Liver (tissue), 8 donors: ENCODE measurements at regions not wholly inside any gene's neighbourhood (a gene's known extent, or its start where the extent isn't known, plus 50 kb on each side); places are given as distances from the start of the nearest gene placed in this dataset.
"Not testable (repeated sequence)": the region's sequence is repeated elsewhere in the genome, so short reads cannot be mapped to it uniquely, and the experiment has no call there.

Experiments used
- DNase-seq: peaks from one replicate; pipeline ENCODE4 v3.0.0-alpha.2; 2017; ENCODE audit warnings: low spot score
- H3K27ac ChIP-seq, 2 donors: one replicate each; pipeline ENCODE4 v1.7.0; 2013; ENCODE audit warnings: inconsistent platforms in 2 of 2, low read length in 2 of 2, control low read depth in 1 of 2, low read depth in 1 of 2, mild to moderate bottlenecking in 1 of 2
- H3K27me3 ChIP-seq, 4 donors: one replicate each; pipeline versions ENCODE4 v1.6.1 to v1.7.0; 2013; ENCODE audit warnings: low read length in 3 of 4, inconsistent platforms in 1 of 4, mild to moderate bottlenecking in 1 of 4, moderate library complexity in 1 of 4; ENCODE audit not compliant: control insufficient read depth in 4 of 4, insufficient read depth in 4 of 4
- H3K36me3 ChIP-seq, 4 donors: one replicate each; pipeline versions ENCODE4 v1.6.1 to v1.7.0; 2013; ENCODE audit warnings: low read length in 3 of 4, mild to moderate bottlenecking in 3 of 4, low read depth in 1 of 4, moderate library complexity in 1 of 4; ENCODE audit not compliant: control insufficient read depth in 4 of 4, insufficient read depth in 3 of 4
- H3K4me1 ChIP-seq, 4 donors: one replicate each; pipeline versions ENCODE4 v1.6.1 to v1.7.0; 2013; ENCODE audit warnings: low read length in 3 of 4, mild to moderate bottlenecking in 3 of 4, moderate library complexity in 1 of 4; ENCODE audit not compliant: control insufficient read depth in 4 of 4, insufficient read depth in 4 of 4
- H3K4me3 ChIP-seq, 3 donors: one replicate each; pipeline versions ENCODE4 v1.6.1 to v1.7.0; 2013; ENCODE audit warnings: low read length in 3 of 3, control low read depth in 1 of 3, low read depth in 1 of 3, mild to moderate bottlenecking in 1 of 3
- H3K9ac ChIP-seq, 2 donors: one replicate each; pipeline ENCODE4 v1.7.0; 2013; ENCODE audit warnings: low read length in 2 of 2, mild to moderate bottlenecking in 2 of 2, moderate library complexity in 2 of 2, control low read depth in 1 of 2, low read depth in 1 of 2
- H3K9me3 ChIP-seq, 4 donors: one replicate each; pipeline versions ENCODE4 v1.6.1 to v1.7.0; 2013; ENCODE audit warnings: low read length in 3 of 4; ENCODE audit not compliant: control insufficient read depth in 4 of 4
- EGR1 ChIP-seq, 2 donors: IDR thresholded peaks; 2 replicates each; pipeline ENCODE4 v1.6.1; 2016 to 2018; ENCODE audit warnings: antibody characterized with exemption in 2 of 2, low read depth in 2 of 2
- FOXA1 ChIP-seq: IDR thresholded peaks from 2 replicates; pipeline ENCODE4 v1.6.1; 2016; ENCODE audit warnings: antibody characterized with exemption
- FOXA2 ChIP-seq: IDR thresholded peaks from 2 replicates; pipeline ENCODE4 v1.6.1; 2016; ENCODE audit warnings: antibody characterized with exemption
- HNF4A ChIP-seq, 2 donors: conservative IDR thresholded peaks; 2 replicates each; pipeline ENCODE4 v1.6.1; 2016; ENCODE audit warnings: antibody characterized with exemption in 2 of 2, mild to moderate bottlenecking in 2 of 2
- HNF4G ChIP-seq: IDR thresholded peaks from 2 replicates; pipeline ENCODE4 v1.6.1; 2016; ENCODE audit warnings: antibody characterized with exemption
- JUND ChIP-seq, 2 donors: IDR thresholded peaks; 2 replicates each; pipeline ENCODE4 v1.6.1; 2016; ENCODE audit warnings: antibody characterized with exemption in 2 of 2
- MAX ChIP-seq: IDR thresholded peaks from 2 replicates; pipeline ENCODE4 v1.6.1; 2016; ENCODE audit warnings: antibody characterized with exemption
- NR2F2 ChIP-seq: IDR thresholded peaks from 2 replicates; pipeline ENCODE4 v1.6.1; 2016; ENCODE audit warnings: antibody characterized with exemption
- RAD21 ChIP-seq, 2 donors: IDR thresholded peaks; 2 replicates each; pipeline ENCODE4 v1.6.1; 2016; ENCODE audit warnings: antibody characterized with exemption in 2 of 2, mild to moderate bottlenecking in 2 of 2
- RXRA ChIP-seq, 2 donors: IDR thresholded peaks; 2 replicates each; pipeline ENCODE4 v1.6.1; 2017 to 2018; ENCODE audit warnings: antibody characterized with exemption in 2 of 2, mild to moderate bottlenecking in 1 of 2
- SP1 ChIP-seq: IDR thresholded peaks from 2 replicates; pipeline ENCODE4 v1.6.1; 2018; ENCODE audit warnings: antibody characterized with exemption, mild to moderate bottlenecking
- TAF1 ChIP-seq: conservative IDR thresholded peaks from 2 replicates; pipeline ENCODE4 v1.6.1; 2016; ENCODE audit warnings: antibody characterized with exemption, mild to moderate bottlenecking
- YY1 ChIP-seq: IDR thresholded peaks from 2 replicates; pipeline ENCODE4 v1.6.1; 2016; ENCODE audit warnings: antibody characterized with exemption, mild to moderate bottlenecking
- WGBS: extraction: QIAGEN DNeasy Blood & Tissue Kit; methylation state at CpG from one replicate; pipeline ENCODE4 v1.1.7; 2013; 5-methylcytosine and 5-hydroxymethylcytosine counted together
- TF ChIP-seq, protein P1 (sequence below): IDR thresholded peaks from 2 replicates; pipeline ENCODE4 v1.6.1; 2016; ENCODE audit warnings: antibody characterized with exemption, mild to moderate bottlenecking
- TF ChIP-seq, protein P2 (sequence below): fragments of 150-350 bp; IDR thresholded peaks from 2 replicates; pipeline ENCODE4 v1.5.1; 2017; ENCODE audit warnings: improper control_type of control experiment, low read depth, low read length; ENCODE audit not compliant: missing input control
- donor health status: healthy.
- donor health status: healthy.
- donor health status: healthy.
- donor health status: healthy.
- donor health status: healthy.

DNA sequence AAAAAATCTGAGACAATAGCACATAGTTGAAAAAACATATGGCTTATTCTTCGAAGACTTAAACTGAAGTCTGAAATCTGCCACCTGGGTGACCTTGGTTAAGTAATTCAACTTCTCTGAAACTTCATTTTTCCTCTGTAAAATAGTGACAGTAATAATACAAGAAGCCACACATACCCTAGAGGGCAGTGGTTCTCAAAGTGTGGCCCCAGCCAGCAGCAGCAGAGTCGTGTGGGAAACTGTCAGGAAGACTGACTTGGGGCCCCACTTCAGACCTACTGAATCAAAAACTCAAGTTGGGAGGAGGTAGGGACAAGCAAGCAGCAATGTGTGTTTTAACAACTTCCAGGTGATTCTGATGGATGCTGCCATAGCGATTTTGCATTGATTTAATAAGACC, 249.9 kb downstream of the HNRNPD start:
- no peak for TF ChIP-seq FOXA2
- TF ChIP-seq HNF4G: no peak
- no peak for TF ChIP-seq SP1
- TF ChIP-seq NR2F2: no peak
- no peak for TF ChIP-seq RAD21 (IDR thresholded peaks at IDR 0.05)
- no peak for TF ChIP-seq FOXA1
- TF ChIP-seq, protein P1, sequence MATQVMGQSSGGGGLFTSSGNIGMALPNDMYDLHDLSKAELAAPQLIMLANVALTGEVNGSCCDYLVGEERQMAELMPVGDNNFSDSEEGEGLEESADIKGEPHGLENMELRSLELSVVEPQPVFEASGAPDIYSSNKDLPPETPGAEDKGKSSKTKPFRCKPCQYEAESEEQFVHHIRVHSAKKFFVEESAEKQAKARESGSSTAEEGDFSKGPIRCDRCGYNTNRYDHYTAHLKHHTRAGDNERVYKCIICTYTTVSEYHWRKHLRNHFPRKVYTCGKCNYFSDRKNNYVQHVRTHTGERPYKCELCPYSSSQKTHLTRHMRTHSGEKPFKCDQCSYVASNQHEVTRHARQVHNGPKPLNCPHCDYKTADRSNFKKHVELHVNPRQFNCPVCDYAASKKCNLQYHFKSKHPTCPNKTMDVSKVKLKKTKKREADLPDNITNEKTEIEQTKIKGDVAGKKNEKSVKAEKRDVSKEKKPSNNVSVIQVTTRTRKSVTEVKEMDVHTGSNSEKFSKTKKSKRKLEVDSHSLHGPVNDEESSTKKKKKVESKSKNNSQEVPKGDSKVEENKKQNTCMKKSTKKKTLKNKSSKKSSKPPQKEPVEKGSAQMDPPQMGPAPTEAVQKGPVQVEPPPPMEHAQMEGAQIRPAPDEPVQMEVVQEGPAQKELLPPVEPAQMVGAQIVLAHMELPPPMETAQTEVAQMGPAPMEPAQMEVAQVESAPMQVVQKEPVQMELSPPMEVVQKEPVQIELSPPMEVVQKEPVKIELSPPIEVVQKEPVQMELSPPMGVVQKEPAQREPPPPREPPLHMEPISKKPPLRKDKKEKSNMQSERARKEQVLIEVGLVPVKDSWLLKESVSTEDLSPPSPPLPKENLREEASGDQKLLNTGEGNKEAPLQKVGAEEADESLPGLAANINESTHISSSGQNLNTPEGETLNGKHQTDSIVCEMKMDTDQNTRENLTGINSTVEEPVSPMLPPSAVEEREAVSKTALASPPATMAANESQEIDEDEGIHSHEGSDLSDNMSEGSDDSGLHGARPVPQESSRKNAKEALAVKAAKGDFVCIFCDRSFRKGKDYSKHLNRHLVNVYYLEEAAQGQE: no peak
- TF ChIP-seq, protein P2, sequence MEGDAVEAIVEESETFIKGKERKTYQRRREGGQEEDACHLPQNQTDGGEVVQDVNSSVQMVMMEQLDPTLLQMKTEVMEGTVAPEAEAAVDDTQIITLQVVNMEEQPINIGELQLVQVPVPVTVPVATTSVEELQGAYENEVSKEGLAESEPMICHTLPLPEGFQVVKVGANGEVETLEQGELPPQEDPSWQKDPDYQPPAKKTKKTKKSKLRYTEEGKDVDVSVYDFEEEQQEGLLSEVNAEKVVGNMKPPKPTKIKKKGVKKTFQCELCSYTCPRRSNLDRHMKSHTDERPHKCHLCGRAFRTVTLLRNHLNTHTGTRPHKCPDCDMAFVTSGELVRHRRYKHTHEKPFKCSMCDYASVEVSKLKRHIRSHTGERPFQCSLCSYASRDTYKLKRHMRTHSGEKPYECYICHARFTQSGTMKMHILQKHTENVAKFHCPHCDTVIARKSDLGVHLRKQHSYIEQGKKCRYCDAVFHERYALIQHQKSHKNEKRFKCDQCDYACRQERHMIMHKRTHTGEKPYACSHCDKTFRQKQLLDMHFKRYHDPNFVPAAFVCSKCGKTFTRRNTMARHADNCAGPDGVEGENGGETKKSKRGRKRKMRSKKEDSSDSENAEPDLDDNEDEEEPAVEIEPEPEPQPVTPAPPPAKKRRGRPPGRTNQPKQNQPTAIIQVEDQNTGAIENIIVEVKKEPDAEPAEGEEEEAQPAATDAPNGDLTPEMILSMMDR: no peak
- no peak for TF ChIP-seq RXRA (IDR thresholded peaks at IDR 0.05)
- TF ChIP-seq YY1: no peak
- TF ChIP-seq JUND (IDR thresholded peaks at IDR 0.05): no peak
- TF ChIP-seq HNF4A (conservative IDR thresholded peaks at IDR 0.05): no peak
- Histone ChIP-seq H3K36me3 (no peaks in the 10 kb centered on the region), H3K9ac (no peak overlapping the region)

DNA sequence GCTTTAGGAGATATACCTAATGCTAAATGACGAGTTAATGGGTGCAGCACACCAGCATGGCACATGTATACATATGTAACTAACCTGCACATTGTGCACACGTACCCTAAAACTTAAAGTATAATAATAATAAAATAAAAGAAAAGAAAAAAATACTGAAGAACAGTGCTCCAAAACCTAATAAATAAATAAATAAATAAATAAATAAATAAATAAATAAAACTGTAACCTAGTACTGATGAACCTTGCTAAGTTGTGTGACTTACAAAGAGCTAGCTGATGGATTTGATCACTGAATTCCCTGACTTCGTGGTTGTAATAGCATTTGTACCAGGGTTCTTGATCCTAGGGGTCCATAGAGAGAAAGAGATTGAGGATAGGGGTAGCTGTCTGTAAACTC, 258.6 kb downstream of the HNRNPD start:
- not testable (repeated sequence) for DNase-seq, H3K4me1 ChIP-seq, H3K9me3 ChIP-seq, H3K27ac ChIP-seq, H3K27me3 ChIP-seq, H3K36me3 ChIP-seq, H3K4me3 ChIP-seq, H3K9ac ChIP-seq
- 89% methylated on average over 2 of the region's 3 CpGs for WGBS

More for the DNA sequence above, 249.9 kb downstream of the HNRNPD start:
- no peaks in the 10 kb centered on the region for H3K9me3 ChIP-seq
- no peaks in the 10 kb centered on the region for H3K4me1 ChIP-seq
- H3K27ac ChIP-seq: no peak overlapping the region
- WGBS: 62% methylated on average over 3 of the region's 3 CpGs
- H3K4me3 ChIP-seq: no peak overlapping the region
- no peak for DNase-seq
- H3K27me3 ChIP-seq: no peaks in the 10 kb centered on the region

- H3K9me3 ChIP-seq: no peaks in the 10 kb centered on the region
- no peak overlapping the region for H3K4me3 ChIP-seq
- H3K36me3 ChIP-seq: no peaks in the 10 kb centered on the region
- TF ChIP-seq MAX (no peak), FOXA2 (no peak), FOXA1 (no peak), JUND (IDR thresholded peaks at IDR 0.05) (no peak), EGR1 (IDR thresholded peaks at IDR 0.05; ENCODE audit: low read depth in 2 of 2) (no peak), SP1 (no peak), HNF4G (no peak), TAF1 (no peak)
- TF ChIP-seq, protein P1: no peak
- H3K27ac ChIP-seq: no peak overlapping the region
- H3K27me3 ChIP-seq: no peaks in the 10 kb centered on the region
- WGBS: 90% methylated on average over 2 of the region's 2 CpGs
- DNase-seq: no peak
- H3K4me1 ChIP-seq: no peaks in the 10 kb centered on the region
- H3K9ac ChIP-seq: no peak overlapping the region
Observed at GRCh38 chr4:82108506-82108905, 265.3 kb downstream of the HNRNPD start.
